ENCODE measurements at regions not wholly inside any gene's neighbourhood (a gene's known extent, or its start where the extent isn't known, plus 50 kb on each side); places are given as distances from the start of the nearest gene placed in this dataset.

DNA sequence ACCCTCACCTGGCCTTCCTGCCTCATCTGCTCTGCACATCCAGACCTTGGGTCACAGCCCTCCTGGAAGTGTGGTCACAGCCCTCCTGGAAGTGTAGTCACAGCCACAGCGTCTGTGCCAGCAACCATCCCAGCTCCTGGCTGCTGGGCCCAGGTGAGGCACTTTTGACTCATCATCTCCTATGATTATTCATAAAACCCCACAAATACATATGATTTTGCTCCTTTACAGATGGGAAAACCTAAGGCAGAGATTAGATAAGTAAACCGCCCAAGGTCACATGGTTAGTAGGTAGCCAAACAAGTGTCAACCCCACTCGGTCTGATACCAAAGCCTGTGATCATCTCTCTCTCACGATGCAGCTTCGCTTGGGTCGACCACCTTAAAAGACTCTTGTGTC lies 94.3 kb downstream of the PRLHR start:
- no peak for DNase-seq (ENCODE audit: low read depth in 2 of 2)

DNA sequence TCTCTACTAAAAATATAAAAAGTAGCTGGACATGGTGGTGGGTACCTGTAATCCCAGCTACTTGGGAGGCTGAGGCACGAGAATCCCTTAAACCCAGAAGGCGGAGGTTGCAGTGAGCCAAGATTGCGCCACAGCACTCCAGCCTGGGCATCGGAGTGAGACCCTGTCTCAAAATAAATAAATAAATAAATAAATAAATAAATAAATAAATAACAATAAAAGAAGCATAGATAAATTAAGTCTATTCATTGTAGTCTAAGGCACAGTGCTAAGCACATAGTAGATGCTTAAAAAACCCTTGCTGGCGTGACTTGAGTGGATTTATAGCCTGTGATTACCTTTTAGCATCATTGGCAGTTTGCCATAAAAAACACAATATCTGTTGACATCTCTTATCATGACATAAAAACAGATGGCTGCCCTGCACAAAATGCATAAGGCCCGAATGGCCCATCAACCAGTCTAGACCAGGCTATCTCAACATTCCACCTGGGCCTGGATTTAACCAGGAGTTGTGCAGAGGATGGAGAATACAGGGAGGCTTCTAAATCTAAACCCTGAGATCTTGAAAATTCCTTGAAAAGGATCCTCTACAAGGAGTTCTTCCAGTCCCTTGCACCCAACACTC lies 94.9 kb downstream of the PRLHR start:
- no peak for DNase-seq (ENCODE audit: low read depth in 2 of 2)

DNA sequence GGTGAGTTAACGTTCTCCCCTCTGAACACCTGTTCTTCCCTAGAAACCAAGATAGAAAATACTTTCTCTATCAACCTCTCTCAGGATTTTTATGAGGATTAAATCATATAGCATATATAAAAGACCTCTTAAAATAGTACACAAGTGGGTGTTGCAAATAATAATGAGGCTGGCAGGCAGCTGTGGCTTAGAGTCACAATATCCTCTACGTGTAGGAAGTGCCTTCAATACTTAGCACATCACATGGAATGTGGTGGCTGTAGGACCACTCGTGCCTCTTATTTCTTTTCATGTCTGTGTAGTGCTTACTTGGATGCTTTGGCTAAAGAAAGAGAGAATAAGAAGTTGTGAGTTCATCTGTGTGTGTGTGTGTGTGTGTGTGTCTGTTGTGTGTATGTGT lies 96.3 kb downstream of the PRLHR start:
- no peak for DNase-seq (ENCODE audit: low read depth in 2 of 2)

DNA sequence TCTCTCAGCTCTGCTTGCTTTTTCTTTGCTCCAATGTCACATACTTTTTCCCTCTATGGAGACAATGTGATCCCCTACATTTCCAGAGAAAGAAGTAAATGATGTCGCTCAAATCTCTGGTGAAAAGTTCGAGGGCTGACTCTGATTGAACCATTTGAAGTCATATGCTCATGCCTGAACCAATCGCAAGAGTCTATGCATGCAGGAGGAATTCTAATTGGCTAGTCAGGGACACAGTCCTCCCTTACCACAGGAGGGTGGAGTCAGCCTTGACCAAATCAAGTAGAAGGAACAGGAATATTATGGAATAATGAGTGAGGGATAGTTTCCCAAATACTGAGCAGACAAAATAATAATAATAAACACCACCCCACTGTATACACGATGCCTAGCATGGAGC lies 96.8 kb downstream of the PRLHR start:
- DNase-seq (ENCODE audit: low read depth in 2 of 2), result no peak

- no peak for DNase-seq (ENCODE audit: low read depth in 2 of 2)
Observed at GRCh38 chr10:118497227-118497626, 98.2 kb downstream of the PRLHR start.

- DNase-seq (ENCODE audit: low read depth in 2 of 2), result no peak
Observed at GRCh38 chr10:118496525-118496924, 98.9 kb downstream of the PRLHR start.

- no peak for DNase-seq (ENCODE audit: low read depth in 2 of 2)
Observed at GRCh38 chr10:118495499-118495898, 99.9 kb downstream of the PRLHR start.

GRCh38 chr10:118491055-118491454 lies 104.4 kb downstream of the PRLHR start:
- DNase-seq (ENCODE audit: low read depth in 2 of 2), result no peak

DNA sequence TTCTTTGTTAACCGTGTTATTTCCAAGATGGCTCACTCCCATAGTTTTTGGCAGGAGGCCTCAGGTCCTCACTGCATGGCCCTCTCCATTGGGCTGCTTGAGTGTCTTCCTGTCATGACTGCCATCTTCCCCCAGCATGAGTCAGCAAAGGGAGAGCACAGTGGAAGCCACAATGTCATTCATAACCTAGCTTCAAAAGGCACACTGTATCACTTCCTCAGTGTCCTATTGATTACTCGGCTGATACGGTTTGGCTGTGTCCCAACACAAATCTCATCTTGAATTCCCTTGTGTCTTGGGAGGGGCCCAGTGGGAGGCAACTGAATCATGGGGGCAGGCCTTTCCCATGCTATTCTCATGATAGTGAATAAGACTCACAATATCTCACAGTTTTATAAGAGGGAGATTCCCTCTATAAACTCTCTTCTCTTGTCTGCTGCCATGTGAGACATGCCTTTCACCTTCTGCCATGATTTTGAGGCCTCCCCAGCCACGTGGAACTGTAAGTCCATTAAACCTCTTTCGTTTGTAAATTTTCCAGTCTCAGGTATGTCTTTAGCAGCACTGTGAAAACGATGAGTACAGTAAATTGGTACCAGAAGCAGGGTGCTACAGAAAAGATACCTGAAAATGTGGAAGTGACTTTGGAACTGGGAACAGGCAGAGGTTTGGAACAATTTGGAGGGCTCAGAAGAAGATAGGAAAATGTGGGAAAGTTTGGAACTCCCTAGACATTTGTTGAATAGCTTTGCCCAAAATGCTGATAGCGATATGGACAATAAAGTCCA lies 106.5 kb downstream of the PRLHR start:
- DNase-seq (ENCODE audit: low read depth in 2 of 2), result no peak

GRCh38 chr10:118485641-118486040 lies 109.8 kb downstream of the PRLHR start:
- DNase-seq (ENCODE audit: low read depth in 2 of 2), result no peak

DNA sequence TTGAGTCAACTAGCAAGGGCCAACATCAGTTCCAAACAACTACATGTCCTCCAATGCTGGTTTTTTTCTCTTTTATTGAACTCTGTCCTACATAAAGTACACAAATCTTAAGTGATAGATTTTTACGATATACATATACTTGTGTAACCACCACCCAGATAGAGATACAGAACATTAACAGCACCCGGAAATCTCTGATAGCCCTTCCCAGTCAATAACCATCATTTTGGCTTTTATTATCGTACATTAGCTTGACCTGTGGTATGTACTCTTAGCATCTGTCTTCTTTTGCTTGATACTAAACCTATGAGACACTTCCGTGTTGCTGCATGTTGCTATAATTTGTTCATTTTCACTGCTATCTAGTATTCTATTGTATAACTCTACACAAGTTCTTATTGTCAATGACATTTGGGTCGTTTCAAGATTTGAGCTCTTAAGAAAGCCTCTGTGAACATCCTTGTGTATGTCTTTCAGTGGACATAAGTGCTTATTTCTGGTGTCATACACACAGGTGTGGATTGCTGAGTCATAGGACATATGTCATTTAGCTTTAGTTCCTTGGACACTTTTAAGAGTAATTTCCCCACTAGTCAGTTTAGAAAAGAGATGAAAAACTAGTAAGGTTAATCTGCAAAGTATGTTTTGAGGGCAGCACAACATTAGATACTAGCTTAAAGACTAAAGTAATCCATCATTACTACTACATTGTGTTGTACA lies 111.1 kb downstream of the PRLHR start:
- DNase-seq (ENCODE audit: low read depth in 2 of 2), result no peak

DNA sequence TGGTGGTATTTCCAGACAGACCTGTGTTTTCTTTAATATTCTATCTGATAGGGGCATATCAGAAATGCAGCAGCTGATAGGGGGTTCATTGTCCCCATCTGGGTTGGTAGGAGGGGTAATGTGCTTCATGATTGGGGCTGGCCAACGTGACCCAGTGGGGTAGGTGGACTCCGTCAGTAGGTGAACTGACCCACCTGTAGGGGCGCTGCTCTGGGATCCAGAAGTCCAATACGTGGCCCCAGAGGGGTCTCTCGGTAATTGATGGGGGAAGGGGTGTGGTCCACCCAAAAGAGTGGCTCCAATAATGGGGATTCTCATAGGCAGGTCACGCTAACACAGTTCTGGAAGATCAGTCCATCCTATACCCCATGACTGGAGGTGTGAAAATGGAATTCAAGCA lies 112.0 kb downstream of the PRLHR start:
- DNase-seq (ENCODE audit: low read depth in 2 of 2), result no peak

GRCh38 chr10:118482393-118483331 lies 112.8 kb downstream of the PRLHR start:
- no peak for DNase-seq (ENCODE audit: low read depth in 2 of 2)

DNA sequence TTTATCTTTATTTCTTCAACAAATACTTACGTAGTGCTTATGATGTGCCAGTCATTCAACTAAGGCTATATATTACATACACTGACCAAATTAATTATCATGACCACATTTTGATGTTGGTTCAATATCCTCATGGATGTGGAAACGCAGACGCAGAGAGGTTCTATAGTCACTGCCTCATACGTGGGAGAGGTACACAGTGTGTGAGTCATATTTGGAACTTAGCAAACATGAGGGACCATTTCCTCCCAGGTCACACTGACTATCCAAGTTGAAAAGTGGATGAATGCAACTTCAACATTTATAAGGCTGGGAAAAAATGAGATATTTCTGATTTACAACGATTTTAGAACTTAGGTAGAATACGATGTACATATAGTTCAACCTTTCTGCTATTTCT lies 113.6 kb downstream of the PRLHR start:
- no peak for DNase-seq (ENCODE audit: low read depth in 2 of 2)

DNA sequence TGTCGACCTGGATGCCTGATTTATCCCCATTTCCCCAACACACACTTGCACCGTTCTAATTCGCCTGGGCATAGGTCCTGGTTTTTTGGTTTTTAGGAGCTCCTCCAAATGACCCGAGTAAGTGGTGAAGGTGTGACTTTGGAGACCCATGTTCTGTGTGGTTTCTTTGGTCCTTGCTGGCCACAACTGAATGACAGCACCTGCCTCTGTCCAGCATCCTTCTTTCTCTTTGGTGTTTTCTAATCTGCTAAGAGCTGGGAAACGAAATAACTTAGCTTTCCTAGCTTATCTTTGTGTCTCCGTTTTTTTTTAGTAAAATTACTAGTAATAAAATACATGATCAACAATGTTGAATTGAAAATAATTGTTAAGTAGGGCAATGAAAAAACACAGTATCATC lies 120.2 kb downstream of the PRLHR start:
- DNase-seq (ENCODE audit: low read depth in 2 of 2), result no peak

DNA sequence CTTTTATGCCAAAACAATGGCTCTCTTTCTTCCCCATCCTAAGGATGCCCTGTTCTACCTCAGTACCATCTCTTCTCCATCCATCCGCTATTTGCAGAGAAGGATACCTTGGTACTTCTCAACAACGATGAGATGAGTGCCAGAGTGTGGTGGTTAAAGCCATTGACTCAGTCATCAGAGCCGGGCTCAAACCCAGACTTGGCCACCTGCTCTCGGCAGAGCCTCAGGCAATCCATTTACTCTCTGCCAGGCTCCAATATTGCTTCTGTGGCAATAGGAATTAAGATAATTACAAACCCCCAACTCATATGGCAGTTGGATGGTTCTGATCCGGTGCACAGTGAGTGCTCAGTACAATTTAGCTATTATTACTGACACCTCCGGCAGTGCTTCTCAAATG lies 121.3 kb downstream of the PRLHR start:
- DNase-seq (ENCODE audit: low read depth in 2 of 2), result no peak

- DNase-seq (ENCODE audit: low read depth in 2 of 2), result no peak
Observed at GRCh38 chr10:118473305-118473960, 122.0 kb downstream of the PRLHR start.

GRCh38 chr10:118472415-118473304 lies 122.8 kb downstream of the PRLHR start:
- no peak for DNase-seq (ENCODE audit: low read depth in 2 of 2)

GRCh38 chr10:118471863-118472262 lies 123.6 kb downstream of the PRLHR start:
- no peak for DNase-seq (ENCODE audit: low read depth in 2 of 2)

GRCh38 chr10:118470470-118470869 lies 125.0 kb downstream of the PRLHR start:
- DNase-seq (ENCODE audit: low read depth in 2 of 2), result no peak

All from stimulated activated CD4-positive, alpha-beta T cell treated with anti-CD3 and anti-CD28 coated beads, Interleukin-1b, Interleukin-23, amount 100 ng/mL, for 1 hour (primary cell).